ENCODE measurements at regions not wholly inside any gene's neighbourhood (a gene's known extent, or its start where the extent isn't known, plus 50 kb on each side); places are given as distances from the start of the nearest gene placed in this dataset.

DNA sequence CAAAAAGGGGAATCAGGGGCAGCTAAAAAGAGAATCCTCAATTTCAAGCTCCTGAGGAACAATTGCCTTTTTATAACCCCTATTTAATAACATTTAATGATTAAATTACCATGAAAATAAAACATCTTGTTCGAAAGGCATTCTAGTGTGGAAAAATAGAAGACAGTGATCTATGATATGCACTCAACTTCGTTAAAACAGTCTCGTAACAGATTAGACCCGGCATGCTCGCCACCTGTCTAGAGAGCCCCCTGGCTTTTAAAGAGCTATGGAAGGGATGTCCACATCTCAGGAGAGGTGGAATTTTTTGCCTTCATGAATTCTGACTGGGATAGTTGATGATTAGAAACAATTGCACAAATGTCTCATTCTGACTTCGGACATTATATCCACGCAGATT lies 153.7 kb upstream of the MDFIC2 start:
- no peak for ATAC-seq
- Histone ChIP-seq H3K9me1 (ENCODE audit: control insufficient read depth, insufficient read depth, low read length) (no peaks in the 10 kb centered on the region), H3K4me3 (no peak overlapping the region), H3K4me1 (replicated peaks in 1 of 2; ENCODE audit: control insufficient read depth in 2 of 2, insufficient read depth in 2 of 2, low read length in 2 of 2) (no peaks in the 10 kb centered on the region), H4K20me1 (replicated peaks; ENCODE audit: control insufficient read depth, insufficient read depth, low read length) (no peaks in the 10 kb centered on the region), H2AFZ (ENCODE audit: low read depth, low read length) (no peak overlapping the region), H3K79me2 (ENCODE audit: control insufficient read depth, insufficient read depth, low read length) (no peaks in the 10 kb centered on the region), H3K27ac (ENCODE audit: extremely low read depth, low read depth, low read length) (no peak overlapping the region), H3K27me3 (ENCODE audit: control insufficient read depth in 2 of 2, insufficient read depth in 2 of 2, low read length in 2 of 2) (no peaks in the 10 kb centered on the region), H3K36me3 (ENCODE audit: control insufficient read depth, insufficient read depth, low read length) (no peaks in the 10 kb centered on the region), H3K9ac (ENCODE audit: insufficient read depth in 1 of 2, low read depth in 2 of 2, low read length in 2 of 2) (no peak overlapping the region), H3K4me2 (ENCODE audit: insufficient read depth, low read length) (no peak overlapping the region), H3K9me3 (replicated peaks; ENCODE audit: control insufficient read depth, insufficient read depth, low read depth, low read length) (no peaks in the 10 kb centered on the region)
- in situ Hi-C loops (cut with MboI): no loop called here
- DNase-seq (ENCODE audit: extremely low read depth in 1 of 4, low spot score in 3 of 4): no peak
- intact Hi-C loops (cut with micrococcal nuclease): no loop called here
- no TSS peak for BruUV-seq (replicated peaks)
- WGBS (ENCODE audit: insufficient coverage, low coverage, missing lambda C conversion rate): 0% methylated on average over 7 of the region's 7 CpGs
- CTCF ChIA-PET (ENCODE audit: low intra/inter-chr PET ratio): no interaction called here
- no peak for FAIRE-seq
- POLR2A ChIA-PET: no interaction called here
- no peak for TF ChIP-seq CBX8 (IDR thresholded peaks at IDR 0.05; ENCODE audit: borderline replicate concordance, extremely low read depth, low read depth, low read length, poor library complexity, severe bottlenecking)
- TF ChIP-seq POU5F1 (IDR thresholded peaks at IDR 0.05; ENCODE audit: borderline replicate concordance, low read depth, low read length, partially characterized antibody): no peak
- no peak for TF ChIP-seq KAT8 (IDR thresholded peaks at IDR 0.05; ENCODE audit: low read depth)
- TF ChIP-seq SRSF7 (optimal IDR thresholded peaks at IDR 0.05; ENCODE audit: low read depth, low read length): no peak
- no peak for TF ChIP-seq KLF16 (IDR thresholded peaks at IDR 0.05)
- no peak for TF ChIP-seq ZNF780A (CRISPR knock-in tag; IDR thresholded peaks at IDR 0.05)
- no peak for TF ChIP-seq NR1H2 (CRISPR knock-in tag; IDR thresholded peaks at IDR 0.05)
- no peak for TF ChIP-seq RUNX1 (IDR thresholded peaks at IDR 0.05; ENCODE audit: low read depth)
- TF ChIP-seq, protein P1, sequence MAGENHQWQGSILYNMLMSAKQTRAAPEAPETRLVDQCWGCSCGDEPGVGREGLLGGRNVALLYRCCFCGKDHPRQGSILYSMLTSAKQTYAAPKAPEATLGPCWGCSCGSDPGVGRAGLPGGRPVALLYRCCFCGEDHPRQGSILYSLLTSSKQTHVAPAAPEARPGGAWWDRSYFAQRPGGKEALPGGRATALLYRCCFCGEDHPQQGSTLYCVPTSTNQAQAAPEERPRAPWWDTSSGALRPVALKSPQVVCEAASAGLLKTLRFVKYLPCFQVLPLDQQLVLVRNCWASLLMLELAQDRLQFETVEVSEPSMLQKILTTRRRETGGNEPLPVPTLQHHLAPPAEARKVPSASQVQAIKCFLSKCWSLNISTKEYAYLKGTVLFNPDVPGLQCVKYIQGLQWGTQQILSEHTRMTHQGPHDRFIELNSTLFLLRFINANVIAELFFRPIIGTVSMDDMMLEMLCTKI (IDR thresholded peaks at IDR 0.05; ENCODE audit: partially characterized antibody): no peak
- TF ChIP-seq BCL6 (CRISPR knock-in tag; IDR thresholded peaks at IDR 0.05): no peak
- TF ChIP-seq HDAC6 (IDR thresholded peaks at IDR 0.05; ENCODE audit: low read depth, low read length): no peak
- TF ChIP-seq, protein P2, sequence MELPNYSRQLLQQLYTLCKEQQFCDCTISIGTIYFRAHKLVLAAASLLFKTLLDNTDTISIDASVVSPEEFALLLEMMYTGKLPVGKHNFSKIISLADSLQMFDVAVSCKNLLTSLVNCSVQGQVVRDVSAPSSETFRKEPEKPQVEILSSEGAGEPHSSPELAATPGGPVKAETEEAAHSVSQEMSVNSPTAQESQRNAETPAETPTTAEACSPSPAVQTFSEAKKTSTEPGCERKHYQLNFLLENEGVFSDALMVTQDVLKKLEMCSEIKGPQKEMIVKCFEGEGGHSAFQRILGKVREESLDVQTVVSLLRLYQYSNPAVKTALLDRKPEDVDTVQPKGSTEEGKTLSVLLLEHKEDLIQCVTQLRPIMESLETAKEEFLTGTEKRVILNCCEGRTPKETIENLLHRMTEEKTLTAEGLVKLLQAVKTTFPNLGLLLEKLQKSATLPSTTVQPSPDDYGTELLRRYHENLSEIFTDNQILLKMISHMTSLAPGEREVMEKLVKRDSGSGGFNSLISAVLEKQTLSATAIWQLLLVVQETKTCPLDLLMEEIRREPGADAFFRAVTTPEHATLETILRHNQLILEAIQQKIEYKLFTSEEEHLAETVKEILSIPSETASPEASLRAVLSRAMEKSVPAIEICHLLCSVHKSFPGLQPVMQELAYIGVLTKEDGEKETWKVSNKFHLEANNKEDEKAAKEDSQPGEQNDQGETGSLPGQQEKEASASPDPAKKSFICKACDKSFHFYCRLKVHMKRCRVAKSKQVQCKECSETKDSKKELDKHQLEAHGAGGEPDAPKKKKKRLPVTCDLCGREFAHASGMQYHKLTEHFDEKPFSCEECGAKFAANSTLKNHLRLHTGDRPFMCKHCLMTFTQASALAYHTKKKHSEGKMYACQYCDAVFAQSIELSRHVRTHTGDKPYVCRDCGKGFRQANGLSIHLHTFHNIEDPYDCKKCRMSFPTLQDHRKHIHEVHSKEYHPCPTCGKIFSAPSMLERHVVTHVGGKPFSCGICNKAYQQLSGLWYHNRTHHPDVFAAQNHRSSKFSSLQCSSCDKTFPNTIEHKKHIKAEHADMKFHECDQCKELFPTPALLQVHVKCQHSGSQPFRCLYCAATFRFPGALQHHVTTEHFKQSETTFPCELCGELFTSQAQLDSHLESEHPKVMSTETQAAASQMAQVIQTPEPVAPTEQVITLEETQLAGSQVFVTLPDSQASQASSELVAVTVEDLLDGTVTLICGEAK (IDR thresholded peaks at IDR 0.05): no peak
- TF ChIP-seq, protein P2 (CRISPR knock-in tag; IDR thresholded peaks at IDR 0.05): no peak
- no peak for TF ChIP-seq MXI1 (IDR thresholded peaks at IDR 0.05; ENCODE audit: low read depth, low read length)
- no peak for TF ChIP-seq CBX5 (IDR thresholded peaks at IDR 0.05; ENCODE audit: borderline replicate concordance, low read depth)
